K562 (cell line): ENCODE measurements at regions not wholly inside any gene's neighbourhood (a gene's known extent, or its start where the extent isn't known, plus 50 kb on each side); places are given as distances from the start of the nearest gene placed in this dataset.

Source experiments
- ATAC-seq: fragments of 200-7000 bp; cut with Tn5 transposase; 3 replicates; pipeline ENCODE4 v1.9.1; 2020; ENCODE audit warnings: moderate library complexity
- BruUV-seq: library from RNA; stranded (reverse); fragments of 400-500 nt; replicated peaks from 2 replicates; lab custom pipeline; 2021; lab: Mats Ljungman, UMichigan
- CTCF ChIA-PET: fragments of 300-600 bp; formaldehyde crosslinking; extraction: SDS; loops from one replicate; lab custom pipeline; 2021; ENCODE audit warnings: low intra/inter-chr PET ratio; lab: Yijun Ruan, JAX
- POLR2A ChIA-PET: fragments of 300-600, 350-650 bp; sonication (Branson Sonifier 250); formaldehyde crosslinking; extraction: SDS; loops from one replicate; lab custom pipeline; 2021; ENCODE audit warnings: antibody characterized with exemption, inconsistent platforms; lab: Yijun Ruan, JAX
- DNase-seq, 4 experiments: peaks; one replicate each; pipeline versions ENCODE4 v3.0.0 to v3.0.0-alpha.2; 2011 to 2018; ENCODE audit warnings: low spot score in 3 of 4, mixed read lengths in 3 of 4; ENCODE audit errors: extremely low read depth in 1 of 4
- FAIRE-seq: peaks from 2 replicates; lab custom pipeline; 2011; peaks lifted over from hg19 to GRCh38; lab: Jason Lieb, UNC
- H2AFZ ChIP-seq: 2 replicates; pipeline ENCODE4 v1.6.0; 2011; ENCODE audit warnings: low read depth, low read length, control low read depth, inconsistent platforms
- H3K27ac ChIP-seq: fragments of 200-600 bp; 3 replicates; pipeline ENCODE4 v1.8.0; 2011; ENCODE audit warnings: low read depth, mild to moderate bottlenecking, control low read depth, inconsistent platforms, low read length, moderate library complexity, mixed read lengths; ENCODE audit errors: extremely low read depth
- H3K27me3 ChIP-seq, 2 experiments: fragments of 300-600 bp in 1 of 2; 2 replicates in 1 of 2; 3 replicates in 1 of 2; pipeline versions ENCODE4 v1.6.0 to v1.8.0; 2011; ENCODE audit warnings: inconsistent platforms in 2 of 2, low read length in 2 of 2, mild to moderate bottlenecking in 1 of 2, mixed read lengths in 1 of 2, moderate library complexity in 1 of 2; ENCODE audit not compliant: control insufficient read depth in 2 of 2, insufficient read depth in 2 of 2
- H3K36me3 ChIP-seq: fragments of 300-600 bp; 3 replicates; pipeline ENCODE4 v1.8.0; 2011; ENCODE audit warnings: mild to moderate bottlenecking, low read length, inconsistent platforms; ENCODE audit not compliant: control insufficient read depth, insufficient read depth
- H3K4me1 ChIP-seq, 2 experiments: fragments of 200-600 bp in 1 of 2; replicated peaks in 1 of 2; 2 replicates in 1 of 2; 3 replicates in 1 of 2; pipeline versions ENCODE4 v1.5.1 to v1.8.0; 2011; ENCODE audit warnings: inconsistent platforms in 2 of 2, low read length in 2 of 2, mild to moderate bottlenecking in 1 of 2, mixed read lengths in 1 of 2, moderate library complexity in 1 of 2; ENCODE audit not compliant: control insufficient read depth in 2 of 2, insufficient read depth in 2 of 2
- H3K4me2 ChIP-seq: 2 replicates; pipeline ENCODE4 v1.6.1; 2011; ENCODE audit warnings: low read length, control low read depth, inconsistent platforms, mixed read lengths; ENCODE audit not compliant: insufficient read depth
- H3K4me3 ChIP-seq: fragments of 200-600 bp; sonication (generic), shearing (Covaris generic); 2 replicates; pipeline ENCODE4 v1.5.1; 2016; ENCODE audit warnings: control low read depth, inconsistent platforms
- H3K79me2 ChIP-seq: fragments of 200-600 bp; 3 replicates; pipeline ENCODE4 v1.8.0; 2011; ENCODE audit warnings: low read length, inconsistent platforms; ENCODE audit not compliant: control insufficient read depth, insufficient read depth
- H3K9ac ChIP-seq, 2 experiments: 2 replicates each; pipeline versions ENCODE4 v1.6.0 to v1.6.1; 2011; ENCODE audit warnings: low read depth in 2 of 2, low read length in 2 of 2, control low read depth in 1 of 2, inconsistent platforms in 1 of 2, mild to moderate bottlenecking in 1 of 2, mixed read lengths in 1 of 2; ENCODE audit not compliant: insufficient read depth in 1 of 2
- H3K9me1 ChIP-seq: one replicate; pipeline ENCODE4 v1.6.0; 2011; ENCODE audit warnings: inconsistent platforms, mild to moderate bottlenecking, low read length, moderate library complexity; ENCODE audit not compliant: control insufficient read depth, insufficient read depth
- H3K9me3 ChIP-seq: replicated peaks from 2 replicates; pipeline ENCODE4 v1.5.1; 2011; ENCODE audit warnings: low read depth, low read length, inconsistent platforms; ENCODE audit not compliant: control insufficient read depth, insufficient read depth
- H4K20me1 ChIP-seq: replicated peaks from 2 replicates; pipeline ENCODE4 v1.6.1; 2011; ENCODE audit warnings: low read length, inconsistent platforms, mixed read lengths; ENCODE audit not compliant: control insufficient read depth, insufficient read depth
- ATF7 ChIP-seq: fragments of 450-650 bp; IDR thresholded peaks from 2 replicates; pipeline ENCODE4 v1.7.1; 2014; ENCODE audit warnings: mild to moderate bottlenecking, moderate library complexity
- DPF2 ChIP-seq: fragments of 450-650 bp; IDR thresholded peaks from 2 replicates; pipeline ENCODE4 v1.6.1; 2016
- E4F1 ChIP-seq: fragments of 250-450 bp; sonication (Bioruptor Pico); IDR thresholded peaks from 2 replicates; pipeline ENCODE4 v1.5.0; 2021; ENCODE audit warnings: mild to moderate bottlenecking, borderline replicate concordance
- EP400 ChIP-seq: fragments of 450-650 bp; IDR thresholded peaks from 2 replicates; pipeline ENCODE4 v1.6.1; 2017; ENCODE audit warnings: antibody characterized with exemption, mild to moderate bottlenecking, moderate library complexity
- NR1H2 ChIP-seq: sonication (generic); formaldehyde crosslinking; IDR thresholded peaks from 2 replicates; pipeline ENCODE4 v1.4.0; 2020; ENCODE audit warnings: mild to moderate bottlenecking, missing genetic modification reagents
- PHB2 ChIP-seq: fragments of 450-650 bp; IDR thresholded peaks from 2 replicates; pipeline ENCODE4 v1.6.1; 2017; ENCODE audit warnings: low read depth
- PTBP1 ChIP-seq: fragments of 200-400 bp; formaldehyde crosslinking; IDR thresholded peaks from 2 replicates; pipeline ENCODE4 v1.6.1; 2017; ENCODE audit warnings: low read depth, low read length
- THAP12 ChIP-seq: fragments of 250-450 bp; sonication (Bioruptor Pico); IDR thresholded peaks from 2 replicates; pipeline ENCODE4 v1.9.0; 2021; ENCODE audit warnings: mild to moderate bottlenecking, inconsistent platforms
- TRIM24 ChIP-seq, 2 experiments: fragments of 450-650 bp; IDR thresholded peaks; 2 replicates each; pipeline ENCODE4 v1.6.1; 2016
- ZBTB1 ChIP-seq: sonication (generic); formaldehyde crosslinking; IDR thresholded peaks from 2 replicates; pipeline ENCODE4 v1.8.1; 2023; ENCODE audit warnings: missing genetic modification reagents, low read depth, mild to moderate bottlenecking, borderline replicate concordance
- ZBTB26 ChIP-seq: fragments of 450-650 bp; formaldehyde crosslinking; IDR thresholded peaks from 2 replicates; pipeline ENCODE4 v1.4.0; 2022; ENCODE audit warnings: missing genetic modification characterization
- ZNF274 ChIP-seq: IDR thresholded peaks from 2 replicates; pipeline ENCODE4 v1.6.1; 2011; ENCODE audit warnings: low read depth, mild to moderate bottlenecking, low read length, moderate library complexity, borderline replicate concordance
- ZNF280B ChIP-seq: fragments of 250-450 bp; sonication (Bioruptor Pico); IDR thresholded peaks from 2 replicates; pipeline ENCODE4 v1.5.1; 2021; ENCODE audit warnings: mild to moderate bottlenecking
- WGBS: fragments of 100-300 bp; shearing (Covaris generic); methylation state at CpG from one replicate; pipeline ENCODE4 v1.1.6; 2016; ENCODE audit warnings: low coverage, mixed read lengths; ENCODE audit not compliant: insufficient coverage; ENCODE audit errors: missing lambda C conversion rate; 5-methylcytosine and 5-hydroxymethylcytosine counted together
- in situ Hi-C: fragments of 300-500 bp; cut with MboI; formaldehyde crosslinking; loops from 4 replicates; pipeline ENCODE4 v1.15.0; 2018; ENCODE audit warnings: inconsistent platforms, mixed read lengths
- intact Hi-C: fragments of 100-400 bp; cut with micrococcal nuclease; formaldehyde crosslinking; loops from 2 replicates; pipeline ENCODE4 v1.14.2; 2022

- peaks cover 0 to 38% of the 10 kb centered on the region in 2 experiments; a peak in 2 of 5 replicates for H3K27me3 ChIP-seq
- H3K27ac ChIP-seq, result no peak overlapping the region
- no peak overlapping the region for H3K4me2 ChIP-seq
- H3K9ac ChIP-seq, result no peak overlapping the region
- ChIA-PET POLR2A (no interaction called here), CTCF (no interaction called here)
- no peaks in the 10 kb centered on the region for H3K9me3 ChIP-seq
- H4K20me1 ChIP-seq, result 0 out of 2 replicates have a peak, but pooled peaks cover 5% of the 10 kb centered on the region
- WGBS, result 0% methylated on average over 9 of the region's 15 CpGs
- H3K79me2 ChIP-seq, result no peaks in the 10 kb centered on the region
- no peak for ATAC-seq
- BruUV-seq, result no TSS peak
- H2AFZ ChIP-seq, result no peak overlapping the region
- H3K4me1 ChIP-seq, result peaks cover 0 to 3% of the 10 kb centered on the region in 2 experiments; a peak in 1 of 5 replicates
- DNase-seq, result no peak
- in situ Hi-C loops, result no loop called here
- no peaks in the 10 kb centered on the region for H3K36me3 ChIP-seq
- intact Hi-C loops, result no loop called here
- no peak for FAIRE-seq
- no peaks in the 10 kb centered on the region for H3K9me1 ChIP-seq
- H3K4me3 ChIP-seq, result no peak overlapping the region
- no peak for TF ChIP-seq E4F1 (CRISPR knock-in tag)
- TF ChIP-seq ATF7, result no peak
- no peak for TF ChIP-seq EP400
- no peak for TF ChIP-seq THAP12 (CRISPR knock-in tag)
- TF ChIP-seq PHB2, result no peak
- no peak for TF ChIP-seq ZNF274
- no peak for TF ChIP-seq DPF2
- TF ChIP-seq ZBTB1 (CRISPR knock-in tag), result no peak
- no peak for TF ChIP-seq ZBTB26 (CRISPR knock-in tag)
- no peak for TF ChIP-seq NR1H2 (CRISPR knock-in tag)
- TF ChIP-seq ZNF280B (CRISPR knock-in tag), result no peak
- no peak for TF ChIP-seq PTBP1
- TF ChIP-seq TRIM24 (IDR thresholded peaks at IDR 0.05), result no peak
These were observed 200.5 kb downstream of the KLF13 start for GRCh38 chr15:31526916-31527690.
